NCI-H2029 (cell line): ENCODE measurements at regions not wholly inside any gene's neighbourhood (a gene's known extent, or its start where the extent isn't known, plus 50 kb on each side); places are given as distances from the start of the nearest gene placed in this dataset.

Source experiments
- DNase-seq: peaks from one replicate; lab custom pipeline; 2025; lab: John Stamatoyannopoulos, UW

DNA sequence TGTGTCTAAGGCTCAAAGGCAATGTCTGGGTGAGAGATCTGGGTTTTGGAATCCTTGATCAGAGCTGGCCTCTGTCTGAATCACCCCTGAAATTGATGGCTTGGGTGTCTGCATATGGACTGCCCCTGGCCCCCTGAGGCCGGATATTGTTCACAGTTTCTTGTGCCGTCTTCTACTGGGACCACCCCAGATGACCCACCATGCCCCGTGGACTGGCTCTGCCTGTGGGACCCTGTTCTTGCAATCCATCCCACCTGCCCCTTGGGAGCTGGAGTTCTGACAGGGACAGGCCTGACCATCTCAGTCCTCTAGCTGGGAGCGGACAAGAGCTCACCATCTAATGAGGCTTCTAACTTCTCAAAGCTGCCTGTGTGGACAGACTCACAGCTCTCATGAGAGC lies 119.9 kb downstream of the FAM43A start:
- DNase-seq = no peak

DNA sequence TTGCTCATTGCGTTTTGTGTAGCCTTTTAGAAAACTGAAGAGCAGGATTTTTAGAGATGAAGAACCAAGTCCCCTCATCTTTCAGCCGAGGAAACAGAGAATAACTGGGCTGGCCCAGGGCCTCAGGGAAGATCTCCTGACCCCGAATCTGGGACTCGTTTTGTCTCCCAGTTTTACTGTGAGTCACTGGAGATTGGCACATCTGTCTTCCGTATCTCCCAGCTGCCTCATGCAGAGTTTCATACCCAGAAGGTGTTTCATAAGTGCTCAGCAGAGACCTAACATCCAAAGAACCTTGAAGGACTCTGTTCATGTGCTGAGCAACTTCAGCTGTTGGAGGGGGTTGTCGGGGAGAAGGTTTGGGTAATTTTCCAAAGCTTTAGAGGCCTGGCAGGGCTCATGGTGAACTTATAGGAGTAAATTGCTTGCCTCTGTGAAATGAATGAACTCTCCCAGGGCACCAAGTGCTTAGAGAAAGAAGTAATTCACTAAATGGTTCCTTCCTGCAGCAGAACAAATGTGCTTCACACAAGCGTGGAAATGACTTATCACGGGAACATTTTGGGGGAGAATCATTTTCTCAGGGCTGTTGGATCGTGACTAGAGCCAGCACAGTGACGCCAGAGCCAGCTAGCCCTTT lies 121.4 kb downstream of the FAM43A start:
- DNase-seq = no peak

DNA sequence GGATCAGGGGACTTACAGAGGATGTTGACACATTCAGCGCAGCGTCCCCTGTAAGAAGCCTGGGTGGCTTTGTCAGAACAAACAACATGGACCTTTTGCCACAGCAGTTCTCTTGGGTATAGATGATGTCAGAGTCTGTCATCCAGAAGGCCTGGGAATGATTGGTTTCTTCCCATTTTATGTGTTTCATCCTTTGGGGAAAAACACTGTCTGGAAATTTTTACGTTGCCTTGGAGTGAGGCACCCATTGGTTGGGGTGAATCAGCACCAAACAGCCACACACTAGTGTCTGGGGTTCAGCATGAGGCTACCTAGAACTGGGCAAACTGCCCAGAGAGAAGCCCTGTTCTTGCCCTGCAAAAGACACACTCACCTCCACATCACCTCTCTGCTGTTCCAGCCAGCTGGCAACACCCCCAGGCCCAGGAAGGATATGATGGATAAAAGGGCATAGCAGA lies 123.0 kb downstream of the FAM43A start:
- DNase-seq = no peak

DNA sequence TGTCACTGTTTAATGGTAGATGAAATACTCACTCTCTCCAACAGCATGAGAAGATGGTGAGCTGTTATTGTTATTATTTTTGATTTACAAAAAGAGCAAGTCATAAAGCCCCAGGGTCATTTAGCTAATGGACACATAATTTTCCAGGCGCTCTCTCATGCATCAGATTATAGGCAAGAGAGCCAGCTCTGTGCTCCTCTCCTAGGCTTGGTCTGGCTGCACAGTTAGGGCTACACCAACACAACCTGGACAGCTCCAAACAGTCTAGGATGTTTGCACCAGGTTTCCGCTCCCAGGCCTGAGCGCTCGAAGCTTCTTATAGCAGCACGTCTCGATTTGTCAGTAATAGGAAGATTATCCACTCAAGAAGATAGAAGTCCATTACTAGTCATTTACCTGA lies 123.7 kb downstream of the FAM43A start:
- no peak for DNase-seq

DNA sequence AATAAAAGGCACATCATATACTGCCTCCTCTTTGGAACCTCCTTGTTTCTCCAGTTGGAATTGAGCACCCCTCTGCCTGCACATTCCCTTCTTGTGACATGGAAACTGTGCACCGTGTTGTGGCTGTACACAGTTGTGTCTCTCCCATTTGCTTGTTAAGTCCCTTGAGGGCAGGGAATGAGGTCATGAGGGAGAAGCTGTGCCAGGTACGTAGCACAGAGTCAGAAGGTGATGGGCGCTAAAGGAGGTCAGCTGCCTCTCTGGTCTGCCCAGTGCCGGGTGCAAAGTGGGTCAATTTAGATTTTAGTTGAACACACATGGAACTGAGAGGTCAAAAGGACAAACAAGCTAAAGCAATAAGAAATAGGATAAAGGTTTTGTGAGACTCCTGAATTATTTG lies 124.4 kb downstream of the FAM43A start:
- DNase-seq = no peak

DNA sequence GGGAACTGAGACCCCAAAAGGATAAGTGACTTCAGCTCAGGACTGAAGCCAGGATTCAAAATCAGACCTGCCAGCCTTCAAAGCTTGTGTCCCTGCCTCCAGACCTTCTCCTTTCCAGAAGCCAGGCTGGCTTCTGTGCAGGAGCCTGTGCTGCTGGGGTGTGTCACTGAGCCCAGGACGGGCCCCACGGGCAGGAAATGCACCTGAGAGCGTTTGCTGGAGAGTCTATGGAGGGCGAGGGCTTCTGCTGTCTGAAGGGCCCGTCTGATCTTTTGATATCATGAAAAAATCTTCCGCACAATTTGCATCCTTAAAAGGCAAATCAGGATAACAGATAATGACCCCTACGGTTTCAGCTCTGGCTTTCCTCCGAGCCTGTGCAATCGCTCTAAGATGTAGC lies 125.4 kb downstream of the FAM43A start:
- no peak for DNase-seq

DNA sequence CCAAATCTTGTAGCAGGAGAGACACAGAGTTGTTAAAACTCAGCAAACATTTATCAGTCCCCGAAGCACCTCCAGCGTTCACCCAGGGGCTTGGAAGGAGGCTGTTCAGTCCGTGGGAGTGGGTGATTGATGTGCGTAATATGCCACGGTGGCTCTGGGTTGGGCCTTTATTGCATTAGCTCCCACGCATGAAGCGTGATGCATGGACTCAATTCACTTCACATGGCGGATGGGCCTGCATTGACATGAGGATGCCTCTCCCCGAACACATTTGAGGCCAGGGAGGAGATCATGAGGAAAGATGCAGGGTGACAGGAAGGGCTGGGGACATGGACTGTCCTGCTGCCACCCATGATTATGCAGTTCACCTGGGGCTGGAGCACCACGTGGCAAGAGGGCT lies 126.5 kb downstream of the FAM43A start:
- DNase-seq = no peak

DNA sequence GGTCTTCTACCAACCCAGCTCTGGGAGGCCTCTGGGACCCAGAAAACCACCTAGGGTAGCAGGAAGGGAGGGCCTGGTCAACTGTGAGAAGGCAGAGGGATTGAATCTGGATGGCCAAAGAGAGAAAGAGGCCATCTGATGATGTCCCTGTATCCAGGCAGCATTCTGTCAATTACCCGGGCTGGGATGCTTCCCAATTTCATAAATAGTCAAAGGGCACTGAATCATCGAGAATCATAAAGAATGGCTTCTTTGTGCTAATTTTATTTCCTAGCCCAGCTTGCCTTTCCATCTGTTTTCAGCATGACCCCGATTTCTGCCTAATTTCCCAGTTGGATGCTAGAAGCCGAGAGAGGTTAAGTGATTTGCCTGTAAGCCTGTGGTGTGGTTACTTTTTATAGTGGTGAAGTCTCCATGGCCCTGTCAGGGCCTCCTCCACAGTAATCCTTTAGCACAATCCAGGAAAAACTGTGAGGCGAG lies 129.2 kb downstream of the FAM43A start:
- DNase-seq = no peak

DNA sequence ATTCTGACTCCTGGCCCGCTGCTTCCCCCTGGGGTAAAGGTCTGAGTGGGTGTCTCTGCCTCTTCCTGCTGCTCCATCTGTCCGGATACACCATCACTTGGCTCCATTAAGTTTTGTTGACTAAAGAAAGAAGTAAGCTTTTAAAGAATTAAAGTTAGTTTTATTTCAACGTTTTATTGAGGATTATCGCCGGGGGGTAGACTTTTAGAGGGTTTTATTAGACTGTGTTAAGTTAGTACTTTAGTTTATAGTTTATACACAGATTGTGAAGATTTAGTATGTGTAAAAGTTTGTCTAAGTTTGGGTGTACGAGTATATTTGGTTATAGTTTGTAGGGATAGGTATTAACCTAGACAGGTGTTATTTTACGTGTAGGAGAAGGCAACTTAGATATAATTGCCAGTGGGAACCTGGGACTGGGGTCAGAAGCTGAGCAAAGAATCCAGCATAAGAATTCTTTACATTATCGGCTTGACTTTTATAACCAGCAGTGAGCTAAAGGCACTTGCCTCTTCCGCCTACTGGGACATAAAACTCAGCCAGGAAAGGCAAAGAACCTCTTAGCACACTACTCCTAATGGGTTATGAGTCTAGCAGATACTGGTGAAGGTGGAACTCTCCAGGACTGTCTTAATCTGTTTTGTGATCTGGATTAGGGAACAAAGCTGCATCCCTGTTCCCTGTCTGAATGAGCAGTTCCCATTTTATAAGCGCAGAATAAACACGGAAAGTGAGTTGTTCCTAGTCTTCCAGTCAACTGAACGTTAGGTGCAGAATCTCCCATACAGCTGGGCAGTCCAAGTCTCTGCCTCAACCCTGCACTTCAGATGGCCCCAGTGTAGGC lies 131.3 kb downstream of the FAM43A start:
- DNase-seq = no peak

DNA sequence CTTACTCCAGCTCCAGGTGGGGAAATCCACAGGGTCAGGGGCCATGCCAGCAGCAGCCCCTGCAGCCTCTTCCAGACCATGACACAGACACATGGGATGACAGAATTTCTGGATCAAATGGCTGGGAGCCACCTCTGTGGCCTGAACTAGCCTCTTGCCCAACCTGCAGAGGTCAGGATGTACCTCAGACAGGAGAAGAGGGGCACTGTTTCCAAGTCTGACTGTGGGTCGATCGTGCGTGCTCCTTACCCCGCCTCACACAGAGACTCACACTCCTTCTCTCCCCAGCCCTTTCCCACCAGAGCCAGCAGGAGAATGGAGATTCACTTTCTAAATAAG lies 131.9 kb downstream of the FAM43A start:
- no peak for DNase-seq

DNA sequence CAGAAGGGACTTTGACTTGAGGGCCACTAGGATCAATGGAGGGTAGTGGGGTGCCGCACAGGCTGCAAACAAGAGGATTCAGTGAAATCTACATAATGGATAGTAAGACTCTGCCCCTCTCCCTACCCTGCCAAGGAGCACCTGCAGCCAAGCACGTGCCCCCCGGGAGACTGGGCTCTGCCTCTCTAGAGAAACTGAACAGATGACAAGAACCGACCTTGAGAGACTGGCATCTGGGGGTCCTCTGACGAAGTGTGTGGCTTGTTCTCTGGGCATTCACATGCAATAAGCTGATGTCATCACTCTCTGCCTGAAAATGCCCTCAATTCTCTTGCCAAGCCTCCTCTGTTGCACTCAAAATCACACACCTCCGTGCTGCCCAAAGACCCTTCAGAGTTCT lies 132.3 kb downstream of the FAM43A start:
- no peak for DNase-seq

DNA sequence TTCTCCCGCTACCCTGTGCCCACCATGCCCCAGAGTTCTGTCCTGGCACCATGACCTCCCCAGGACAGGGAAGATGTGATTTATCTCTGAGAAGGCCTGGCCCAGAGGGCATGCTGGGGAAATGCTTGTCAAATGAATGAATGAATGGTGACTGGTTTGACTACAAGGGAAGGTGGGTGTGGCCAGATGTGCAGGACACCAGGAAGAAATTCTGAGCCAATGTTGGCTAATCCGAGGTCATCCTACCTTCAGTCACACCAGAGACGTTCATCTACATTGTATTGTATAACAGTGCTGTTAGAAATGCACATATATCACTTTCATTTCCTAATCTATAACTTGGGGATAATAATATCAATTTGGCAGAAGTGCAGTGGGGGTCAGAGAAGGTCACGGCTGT lies 138.4 kb downstream of the FAM43A start:
- DNase-seq = no peak

DNA sequence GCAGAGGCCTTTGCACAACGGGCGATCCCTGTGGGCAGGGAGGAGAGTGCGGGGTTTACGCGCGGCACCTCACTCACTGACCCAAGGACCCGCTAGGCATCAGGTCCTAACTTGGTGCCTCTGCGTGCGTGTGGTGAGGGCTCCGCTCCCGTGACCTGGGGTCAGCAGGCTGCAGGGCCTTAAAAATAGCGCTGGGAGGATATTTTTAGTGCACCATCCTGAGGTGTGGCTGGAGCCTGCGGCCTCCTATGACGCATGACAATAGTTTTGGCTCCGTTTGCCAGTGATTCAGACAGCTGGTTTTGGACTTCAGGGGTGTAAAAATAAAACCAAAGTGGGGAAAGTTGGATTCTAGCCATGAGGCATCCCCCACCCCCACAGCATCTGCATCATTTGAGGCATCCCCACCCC lies 139.0 kb downstream of the FAM43A start:
- no peak for DNase-seq

DNA sequence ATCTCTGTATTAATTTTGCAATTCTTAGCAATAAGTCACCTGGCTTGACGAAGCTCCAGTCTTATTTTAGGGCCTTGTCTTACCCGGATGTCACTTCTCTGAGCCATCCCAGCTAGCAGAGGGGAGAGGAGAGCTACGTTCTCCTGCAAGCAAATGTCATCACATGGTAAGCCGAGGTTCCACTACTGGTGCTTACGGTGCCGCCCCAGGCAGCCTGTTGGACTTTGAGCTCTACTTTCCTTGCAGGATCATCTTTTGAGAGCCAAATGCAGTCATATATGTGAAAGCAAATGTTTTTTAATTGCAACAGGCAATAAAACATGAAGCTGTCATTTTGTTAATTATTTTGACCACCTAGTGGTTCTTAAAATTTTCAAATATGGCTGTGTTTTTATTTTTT lies 140.9 kb downstream of the FAM43A start:
- no peak for DNase-seq

DNA sequence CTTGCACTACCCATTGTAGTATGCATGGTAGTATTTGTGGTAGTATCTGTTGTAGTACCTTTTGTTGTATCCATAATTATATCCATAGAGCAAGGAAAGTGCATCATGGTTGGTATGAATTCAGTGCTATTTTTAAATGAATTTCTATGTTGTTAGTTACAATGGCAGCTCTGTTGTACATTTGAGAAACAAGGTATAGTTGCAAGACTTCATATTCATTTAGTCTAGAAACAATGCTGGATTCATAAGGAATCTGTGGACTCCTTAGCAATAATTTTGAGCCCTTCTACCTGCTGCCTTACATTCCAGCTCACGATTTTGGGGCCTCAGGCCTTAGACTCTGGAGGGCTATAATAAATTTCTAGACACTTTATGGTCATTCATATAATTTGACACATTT lies 141.8 kb downstream of the FAM43A start:
- no peak for DNase-seq

DNA sequence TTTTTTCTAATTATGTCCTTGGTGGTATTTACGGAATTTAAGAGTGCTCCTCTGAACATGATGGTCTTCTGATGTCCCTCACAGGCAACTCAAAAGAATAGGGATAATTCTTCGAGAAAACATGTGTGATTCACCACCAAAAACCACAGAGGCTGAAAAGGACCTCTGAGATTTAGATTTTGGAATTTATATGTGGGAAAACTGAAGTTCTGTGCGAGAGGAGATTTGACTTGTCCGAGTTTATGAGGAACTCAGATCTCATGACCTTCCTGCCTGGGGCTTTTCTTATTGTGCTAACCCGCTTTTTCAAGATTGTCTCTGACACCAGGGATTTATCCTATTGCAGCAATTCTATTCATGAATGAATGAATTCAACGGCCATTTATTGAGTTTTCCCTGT lies 142.4 kb downstream of the FAM43A start:
- no peak for DNase-seq

DNA sequence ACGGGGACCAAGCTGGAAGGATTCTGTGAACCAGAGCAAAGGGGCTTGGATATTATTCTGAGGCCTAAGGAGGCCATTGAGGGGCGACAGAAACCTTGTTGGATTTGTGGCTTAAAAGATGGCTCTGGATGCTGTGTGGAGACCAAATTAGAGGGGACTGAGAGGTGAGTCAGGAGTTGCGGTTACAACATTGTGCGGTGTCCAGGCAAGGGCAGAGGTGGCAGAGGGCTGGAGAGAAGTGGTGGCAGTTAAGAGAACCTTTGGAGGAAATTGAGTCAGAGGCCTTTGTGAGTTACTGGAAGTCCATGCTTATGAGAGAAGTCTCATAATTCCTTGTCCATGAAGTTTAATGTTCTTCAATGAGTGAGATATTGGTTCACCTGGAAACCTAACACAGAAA lies 143.2 kb downstream of the FAM43A start:
- DNase-seq = no peak

DNA sequence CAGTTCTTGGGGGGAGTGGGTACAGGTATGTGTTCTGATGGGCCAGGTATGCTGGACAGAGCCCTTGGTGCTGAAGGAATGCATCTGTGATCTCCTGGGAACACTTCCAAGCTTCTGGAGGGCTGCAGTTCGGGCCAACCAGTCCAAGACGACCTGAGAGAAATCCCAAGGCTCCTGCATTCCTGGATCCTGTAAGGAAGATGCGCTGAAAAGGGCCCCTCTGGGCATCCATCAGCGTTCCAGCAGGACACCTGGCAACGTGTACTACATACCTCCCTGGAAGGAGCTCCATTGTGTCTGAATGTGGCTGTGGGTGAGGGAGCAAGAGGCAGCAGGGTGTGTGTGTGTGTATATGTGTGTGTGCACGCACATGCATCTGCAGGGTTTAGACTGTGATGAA lies 144.7 kb downstream of the FAM43A start:
- DNase-seq = no peak

DNA sequence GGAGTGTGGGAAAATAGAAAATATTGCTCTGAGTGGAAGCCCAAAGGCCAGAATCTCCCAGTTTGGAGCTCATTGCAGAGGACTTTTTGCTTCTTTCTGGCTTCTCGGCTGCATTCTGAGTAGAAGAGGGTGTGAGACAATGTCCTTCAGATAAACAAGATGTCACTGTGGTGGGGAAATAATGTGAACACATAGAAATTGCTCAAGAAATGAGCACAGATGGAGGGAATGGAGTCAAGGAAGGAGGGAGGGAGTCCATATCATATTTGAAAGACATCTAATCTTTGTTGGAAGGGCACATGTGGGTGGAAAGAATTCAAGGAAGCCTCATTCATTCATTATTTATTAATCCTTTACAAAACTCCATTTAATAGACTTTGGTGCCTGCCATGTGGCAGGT lies 145.3 kb downstream of the FAM43A start:
- DNase-seq = no peak

DNA sequence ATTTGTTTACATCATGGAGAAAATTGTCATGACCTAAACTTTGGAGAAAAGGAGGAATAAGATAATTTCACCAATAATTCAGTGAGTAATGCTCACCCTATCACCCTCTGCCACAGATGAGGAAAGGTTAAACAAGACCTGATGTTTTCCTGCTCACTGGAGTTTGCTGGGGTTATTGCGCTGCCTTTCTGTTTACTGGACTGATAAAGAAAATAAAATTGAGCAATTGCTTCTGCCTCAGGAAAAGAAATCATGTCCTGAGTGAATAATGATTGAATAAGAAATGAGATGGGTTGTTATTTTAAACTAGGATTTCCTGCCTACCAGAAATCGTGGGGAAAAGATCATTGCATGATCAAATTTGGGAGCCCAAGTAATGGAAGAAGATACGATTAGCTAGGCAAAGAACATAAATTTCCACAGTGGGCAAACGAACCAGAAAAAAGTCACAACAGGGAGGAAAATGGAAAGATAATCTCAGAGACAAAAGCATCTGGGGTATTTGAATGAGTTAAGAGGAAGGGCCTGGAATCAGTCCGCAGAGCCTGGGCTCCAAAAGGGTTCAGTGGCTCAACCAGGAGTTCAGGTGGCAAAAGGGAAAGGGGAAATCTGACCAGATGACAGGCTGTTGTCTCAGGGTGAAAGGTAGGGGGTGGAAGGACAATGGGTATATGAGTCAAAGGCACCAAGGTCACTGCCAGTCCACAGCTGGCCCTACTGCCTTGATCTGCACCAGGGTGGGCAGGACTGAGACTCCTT lies 146.8 kb downstream of the FAM43A start:
- DNase-seq = no peak

DNA sequence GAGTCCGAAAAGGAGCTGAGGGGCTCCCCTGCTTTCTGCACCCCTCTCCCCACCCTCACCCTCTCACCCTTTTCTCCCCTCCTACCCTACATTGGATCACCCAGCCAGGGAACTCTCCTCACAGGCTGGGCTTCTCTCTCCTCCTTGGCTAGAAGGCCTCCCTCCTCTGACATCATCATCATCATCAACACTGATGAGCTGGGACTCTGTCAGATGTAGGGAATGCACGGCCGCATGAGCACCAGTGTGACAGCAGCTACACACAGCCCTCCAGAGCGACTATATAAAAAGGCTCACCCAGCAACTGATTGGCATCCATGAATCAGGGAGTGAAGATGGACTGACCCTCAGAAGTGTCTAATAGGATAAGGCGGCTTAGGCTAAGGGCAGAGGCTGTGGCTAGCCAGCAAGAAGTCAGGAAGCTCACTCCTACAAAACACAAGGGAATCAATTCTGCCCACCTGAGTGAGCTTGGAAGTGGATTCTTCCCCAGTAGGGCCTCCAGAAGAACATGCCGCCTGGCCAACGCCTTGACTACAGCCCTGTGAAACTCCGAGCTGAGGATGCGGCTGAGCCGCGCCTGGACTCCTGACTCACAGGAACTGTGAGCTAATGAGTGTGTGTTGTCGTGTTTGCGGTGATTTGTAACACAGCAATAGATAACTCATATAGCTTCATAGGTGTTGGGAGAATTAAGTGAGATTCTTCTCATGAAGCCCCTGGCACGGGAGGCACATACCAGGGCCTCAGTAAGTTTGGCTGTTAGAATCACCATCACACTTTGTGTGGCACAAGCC lies 147.6 kb downstream of the FAM43A start:
- DNase-seq = no peak

DNA sequence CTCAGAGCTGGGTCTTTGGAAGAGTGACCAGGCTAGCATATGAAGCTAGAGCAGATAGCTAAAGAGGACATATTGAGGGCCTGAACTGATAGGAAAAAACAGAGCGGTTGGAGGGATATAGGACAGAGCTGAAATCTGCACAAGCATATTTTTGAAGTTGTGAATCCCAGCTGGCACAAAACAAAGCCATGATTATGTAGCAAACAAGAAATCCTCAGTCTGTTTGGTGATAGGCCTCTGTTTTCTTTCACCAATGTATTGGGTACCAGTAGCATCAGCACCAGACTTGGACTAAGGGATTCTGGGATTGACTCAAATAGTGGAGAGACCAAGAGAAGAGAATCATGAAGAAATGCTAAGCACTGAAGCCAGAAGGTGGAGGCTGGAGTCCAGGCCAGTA lies 151.0 kb downstream of the FAM43A start:
- no peak for DNase-seq
